SU-DHL-6 (cell line): ENCODE measurements at regions not wholly inside any gene's neighbourhood (a gene's known extent, or its start where the extent isn't known, plus 50 kb on each side); places are given as distances from the start of the nearest gene placed in this dataset.

Experiments
- H2AFZ ChIP-seq: fragments of 200-600 bp; sonication (generic); 2 replicates; pipeline ENCODE4 v1.6.1; 2014; ENCODE audit warnings: low read depth, mild to moderate bottlenecking, moderate library complexity, mixed read lengths, antibody characterized with exemption, low read length; ENCODE audit not compliant: severe bottlenecking
- H3F3A ChIP-seq: fragments of 200-600 bp; shearing (Covaris generic); 2 replicates; pipeline ENCODE4 v1.6.0; 2016; ENCODE audit warnings: antibody characterized with exemption, mild to moderate bottlenecking; ENCODE audit not compliant: insufficient read depth
- H3K27ac ChIP-seq: fragments of 200-600 bp; sonication (generic); 2 replicates; pipeline ENCODE4 v1.5.1; 2016; ENCODE audit warnings: low read depth, mild to moderate bottlenecking, low read length, moderate library complexity, mixed read lengths
- H3K27me3 ChIP-seq: fragments of 200-600 bp; sonication (generic), shearing (Covaris generic); 2 replicates; pipeline ENCODE4 v1.6.0; 2014; ENCODE audit warnings: mild to moderate bottlenecking, low read length
- H3K36me3 ChIP-seq: fragments of 200-600 bp; sonication (generic); 2 replicates; pipeline ENCODE4 v1.6.1; 2014; ENCODE audit warnings: mild to moderate bottlenecking, low read length, mixed read lengths
- H3K4me2 ChIP-seq: fragments of 300-600, 200-600 bp; shearing (Covaris generic), sonication (generic); 2 replicates; pipeline ENCODE4 v1.6.0; 2014; ENCODE audit warnings: low read length, low read depth, mild to moderate bottlenecking; ENCODE audit not compliant: poor library complexity, severe bottlenecking
- H3K4me3 ChIP-seq: fragments of 200-600 bp; sonication (generic); 2 replicates; pipeline ENCODE4 v1.5.1; 2014; ENCODE audit warnings: antibody characterized with exemption, low read length, mild to moderate bottlenecking, mixed read lengths; ENCODE audit not compliant: insufficient read depth, poor library complexity, severe bottlenecking
- H3K79me2 ChIP-seq: fragments of 200-600 bp; sonication (generic); 2 replicates; pipeline ENCODE4 v1.6.1; 2014; ENCODE audit warnings: mild to moderate bottlenecking, low read length, moderate library complexity; ENCODE audit not compliant: insufficient read depth
- H3K9ac ChIP-seq: fragments of 200-600 bp; sonication (generic); 2 replicates; pipeline ENCODE4 v1.7.0; 2014; ENCODE audit warnings: mild to moderate bottlenecking, low read length
- H3K9me2 ChIP-seq: fragments of 200-600 bp; sonication (generic); replicated peaks from 2 replicates; pipeline ENCODE4 v1.6.1; 2014; ENCODE audit warnings: low read length; ENCODE audit not compliant: insufficient read depth
- H3K9me3 ChIP-seq: fragments of 200-600 bp; sonication (generic); 2 replicates; pipeline ENCODE4 v1.6.1; 2014; ENCODE audit warnings: low read length, mixed read lengths; ENCODE audit not compliant: insufficient read depth
- H4K20me1 ChIP-seq: fragments of 200-600 bp; sonication (generic); 2 replicates; pipeline ENCODE4 v1.6.1; 2014; ENCODE audit warnings: low read depth, mild to moderate bottlenecking, antibody characterized with exemption, low read length, moderate library complexity, mixed read lengths
- EZH2phosphoT487 ChIP-seq: fragments of 200-600 bp; sonication (generic), shearing (Covaris generic); conservative IDR thresholded peaks from 2 replicates; pipeline ENCODE4 v1.6.1; 2018; ENCODE audit warnings: mild to moderate bottlenecking, antibody characterized with exemption, low read length, moderate library complexity, mixed read lengths
- TF ChIP-seq, protein P1 (sequence below): fragments of 200-600 bp; sonication (generic); IDR thresholded peaks from one replicate; pipeline ENCODE4 v1.5.1; 2017; ENCODE audit warnings: antibody characterized with exemption, mild to moderate bottlenecking, low read length, moderate library complexity; ENCODE audit not compliant: insufficient read depth, poor library complexity, severe bottlenecking

DNA sequence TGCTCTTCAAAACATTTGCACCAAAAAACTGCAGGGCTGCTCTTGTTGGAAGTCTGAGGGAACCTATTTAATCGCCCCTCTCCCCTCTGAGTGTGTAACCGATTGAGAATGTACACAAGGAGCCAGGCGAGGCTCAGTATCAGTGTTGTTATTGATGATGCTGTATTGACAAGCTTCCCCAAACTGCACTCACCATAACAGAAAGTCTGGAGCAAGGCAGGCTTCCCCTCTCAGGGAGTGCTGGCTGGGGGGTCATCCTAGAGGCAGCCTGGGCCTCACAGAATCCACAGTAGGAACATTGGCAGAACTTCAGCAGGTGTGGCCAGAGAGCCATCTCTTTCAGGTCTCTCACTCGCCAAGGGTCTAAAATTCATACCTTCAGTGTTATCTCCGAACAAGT, 58.1 kb upstream of the TUNAR start:
- H2AFZ ChIP-seq: no peak overlapping the region
- no peaks in the 10 kb centered on the region for H3K79me2 ChIP-seq
- no peaks in the 10 kb centered on the region for H3K9me2 ChIP-seq
- H3K27ac ChIP-seq: no peak overlapping the region
- no peaks in the 10 kb centered on the region for H3K36me3 ChIP-seq
- no peaks in the 10 kb centered on the region for H3K9me3 ChIP-seq
- H3K27me3 ChIP-seq: peaks cover 3% of the 10 kb centered on the region; the same call in 1 of the 2 replicates
- TF ChIP-seq, protein P1, sequence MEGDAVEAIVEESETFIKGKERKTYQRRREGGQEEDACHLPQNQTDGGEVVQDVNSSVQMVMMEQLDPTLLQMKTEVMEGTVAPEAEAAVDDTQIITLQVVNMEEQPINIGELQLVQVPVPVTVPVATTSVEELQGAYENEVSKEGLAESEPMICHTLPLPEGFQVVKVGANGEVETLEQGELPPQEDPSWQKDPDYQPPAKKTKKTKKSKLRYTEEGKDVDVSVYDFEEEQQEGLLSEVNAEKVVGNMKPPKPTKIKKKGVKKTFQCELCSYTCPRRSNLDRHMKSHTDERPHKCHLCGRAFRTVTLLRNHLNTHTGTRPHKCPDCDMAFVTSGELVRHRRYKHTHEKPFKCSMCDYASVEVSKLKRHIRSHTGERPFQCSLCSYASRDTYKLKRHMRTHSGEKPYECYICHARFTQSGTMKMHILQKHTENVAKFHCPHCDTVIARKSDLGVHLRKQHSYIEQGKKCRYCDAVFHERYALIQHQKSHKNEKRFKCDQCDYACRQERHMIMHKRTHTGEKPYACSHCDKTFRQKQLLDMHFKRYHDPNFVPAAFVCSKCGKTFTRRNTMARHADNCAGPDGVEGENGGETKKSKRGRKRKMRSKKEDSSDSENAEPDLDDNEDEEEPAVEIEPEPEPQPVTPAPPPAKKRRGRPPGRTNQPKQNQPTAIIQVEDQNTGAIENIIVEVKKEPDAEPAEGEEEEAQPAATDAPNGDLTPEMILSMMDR: no peak
- no peak for TF ChIP-seq EZH2phosphoT487
- H3K4me2 ChIP-seq: no peak overlapping the region
- no peaks in the 10 kb centered on the region for H3F3A ChIP-seq
- H4K20me1 ChIP-seq: no peaks in the 10 kb centered on the region
- no peak overlapping the region for H3K9ac ChIP-seq
- no peak overlapping the region for H3K4me3 ChIP-seq

DNA sequence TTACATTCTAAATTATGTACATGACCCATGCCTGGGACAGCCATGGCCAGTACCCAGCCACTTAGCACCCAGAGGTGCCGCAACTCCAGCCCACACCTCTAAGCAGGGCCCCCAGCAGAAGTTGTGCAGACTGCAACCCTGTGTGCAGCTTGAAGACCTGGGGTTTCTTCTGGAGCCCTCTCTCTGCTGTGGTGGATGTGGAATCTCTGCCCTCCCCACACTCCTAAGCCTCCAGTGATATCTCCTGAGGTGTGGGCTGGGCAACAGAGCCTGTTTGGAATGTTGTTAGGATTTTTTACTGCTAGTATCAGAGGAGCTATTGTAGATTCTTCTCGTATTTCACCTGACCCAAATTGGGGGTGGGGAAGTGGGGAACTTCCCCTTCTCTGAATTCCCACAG, 59.4 kb upstream of the TUNAR start:
- H3K4me2 ChIP-seq: no peak overlapping the region
- no peak overlapping the region for H3K27ac ChIP-seq
- no peaks in the 10 kb centered on the region for H4K20me1 ChIP-seq
- H3K9me3 ChIP-seq: no peaks in the 10 kb centered on the region
- no peaks in the 10 kb centered on the region for H3K9me2 ChIP-seq
- H3K36me3 ChIP-seq: no peaks in the 10 kb centered on the region
- no peak overlapping the region for H2AFZ ChIP-seq
- H3K9ac ChIP-seq: no peak overlapping the region
- H3K79me2 ChIP-seq: no peaks in the 10 kb centered on the region
- TF ChIP-seq, protein P1: no peak
- TF ChIP-seq EZH2phosphoT487: no peak
- H3F3A ChIP-seq: no peaks in the 10 kb centered on the region
- no peaks in the 10 kb centered on the region for H3K27me3 ChIP-seq
- H3K4me3 ChIP-seq: no peak overlapping the region

DNA sequence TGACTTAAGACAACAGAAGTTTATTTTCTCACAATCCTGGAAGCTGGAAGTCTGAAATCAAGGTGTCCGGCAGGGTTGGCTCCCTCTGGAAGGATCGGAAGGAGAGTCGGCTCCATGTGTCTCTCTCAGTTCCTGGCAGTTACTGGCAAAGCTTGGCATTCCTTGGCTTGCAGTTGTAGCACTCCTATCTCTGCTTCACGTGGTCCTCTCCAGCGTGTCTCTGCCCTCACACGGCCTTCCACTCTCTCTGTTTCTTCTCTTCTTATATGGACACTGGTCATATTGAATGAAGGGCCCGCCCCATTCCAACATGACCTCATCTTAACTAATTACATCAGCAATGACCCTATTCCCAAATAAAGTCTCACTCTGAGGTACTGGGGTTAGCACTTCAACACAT, 60.1 kb upstream of the TUNAR start:
- H3K27me3 ChIP-seq: no peaks in the 10 kb centered on the region
- H3K9me2 ChIP-seq: no peaks in the 10 kb centered on the region
- no peaks in the 10 kb centered on the region for H4K20me1 ChIP-seq
- no peaks in the 10 kb centered on the region for H3K79me2 ChIP-seq
- H3K4me3 ChIP-seq: no peak overlapping the region
- no peak for TF ChIP-seq EZH2phosphoT487
- TF ChIP-seq, protein P1: no peak
- H3K36me3 ChIP-seq: no peaks in the 10 kb centered on the region
- no peak overlapping the region for H3K4me2 ChIP-seq
- no peaks in the 10 kb centered on the region for H3K9me3 ChIP-seq
- H3F3A ChIP-seq: no peaks in the 10 kb centered on the region
- no peak overlapping the region for H2AFZ ChIP-seq
- H3K9ac ChIP-seq: no peak overlapping the region
- no peak overlapping the region for H3K27ac ChIP-seq
